GM19043 (cell line): ENCODE measurements at regions not wholly inside any gene's neighbourhood (a gene's known extent, or its start where the extent isn't known, plus 50 kb on each side); places are given as distances from the start of the nearest gene placed in this dataset.

Source experiments
- ATAC-seq: cut with Tn5 transposase; IDR thresholded peaks from one replicate; pipeline ENCODE4 v1.9.1; 2021; ENCODE audit warnings: low read depth; ENCODE audit not compliant: unreplicated experiment

DNA sequence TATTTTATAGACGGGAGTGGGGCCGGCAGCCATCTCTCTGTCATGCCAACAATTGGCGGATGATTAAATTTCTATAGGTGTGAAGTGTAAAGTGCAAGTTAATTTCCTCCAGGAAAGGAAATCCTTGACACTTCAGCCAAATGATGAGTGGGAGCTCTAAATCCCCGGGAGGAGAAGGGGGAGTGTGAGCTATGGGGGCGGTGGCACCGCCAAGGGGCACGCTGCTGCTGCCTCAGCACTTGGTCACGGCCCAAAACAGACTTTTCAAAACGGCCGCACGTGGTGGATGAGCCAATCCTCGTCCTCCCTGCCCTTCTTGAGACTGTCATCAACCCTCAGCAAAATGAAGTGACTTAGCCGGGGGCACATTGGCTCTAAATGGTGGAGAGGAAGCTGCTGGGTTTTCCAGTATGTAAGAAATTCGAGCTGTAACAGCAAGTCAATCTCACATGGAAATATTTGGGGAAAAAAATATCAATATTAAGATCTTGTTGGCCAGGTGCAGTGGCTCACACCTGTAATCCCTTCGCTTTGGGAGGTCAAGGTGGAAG is 200.8 kb downstream of the TFCP2L1 start:
- no peak for ATAC-seq

DNA sequence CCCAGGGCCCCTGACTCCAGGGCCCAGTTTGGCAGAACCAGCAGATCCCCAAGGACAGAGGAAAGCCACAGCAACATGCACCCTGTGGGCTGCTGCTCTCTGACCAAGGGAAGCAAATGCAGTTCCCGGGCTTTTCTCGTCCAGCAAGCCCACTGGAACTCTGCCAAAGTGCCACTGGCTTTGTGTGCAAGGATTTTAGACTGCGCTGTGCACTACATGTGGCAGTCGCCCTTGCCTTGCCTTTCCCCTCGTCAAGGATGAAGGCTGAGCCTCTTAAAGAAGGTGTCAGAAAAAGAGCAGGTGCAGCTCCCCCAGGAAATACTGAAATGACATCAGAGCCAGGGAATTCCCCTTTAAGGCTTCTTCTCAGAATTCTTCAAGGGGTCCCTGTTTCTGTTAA is 199.2 kb downstream of the TFCP2L1 start:
- no peak for ATAC-seq

- no peak for ATAC-seq
These were observed 198.6 kb downstream of the TFCP2L1 start for GRCh38 chr2:121086450-121086849.

DNA sequence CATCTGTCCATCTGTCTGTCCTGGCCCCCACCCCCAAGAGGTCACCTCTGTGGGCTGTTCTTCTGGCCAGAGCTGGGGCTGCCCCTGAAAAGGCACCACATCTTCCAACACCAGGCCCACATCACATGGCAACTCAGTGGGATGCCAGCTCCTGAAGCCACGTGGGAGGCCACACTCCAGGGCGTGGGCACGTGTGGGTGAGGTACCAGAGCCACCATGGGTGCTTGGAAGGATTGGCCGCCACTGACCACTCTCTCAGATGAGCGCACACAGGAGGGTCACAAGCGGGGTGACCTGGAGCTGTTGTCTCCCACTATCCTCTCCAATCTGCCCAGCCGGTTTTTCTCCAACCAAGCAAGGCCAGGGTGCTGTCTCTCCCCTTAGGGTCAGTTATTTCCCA is 197.9 kb downstream of the TFCP2L1 start:
- no peak for ATAC-seq

DNA sequence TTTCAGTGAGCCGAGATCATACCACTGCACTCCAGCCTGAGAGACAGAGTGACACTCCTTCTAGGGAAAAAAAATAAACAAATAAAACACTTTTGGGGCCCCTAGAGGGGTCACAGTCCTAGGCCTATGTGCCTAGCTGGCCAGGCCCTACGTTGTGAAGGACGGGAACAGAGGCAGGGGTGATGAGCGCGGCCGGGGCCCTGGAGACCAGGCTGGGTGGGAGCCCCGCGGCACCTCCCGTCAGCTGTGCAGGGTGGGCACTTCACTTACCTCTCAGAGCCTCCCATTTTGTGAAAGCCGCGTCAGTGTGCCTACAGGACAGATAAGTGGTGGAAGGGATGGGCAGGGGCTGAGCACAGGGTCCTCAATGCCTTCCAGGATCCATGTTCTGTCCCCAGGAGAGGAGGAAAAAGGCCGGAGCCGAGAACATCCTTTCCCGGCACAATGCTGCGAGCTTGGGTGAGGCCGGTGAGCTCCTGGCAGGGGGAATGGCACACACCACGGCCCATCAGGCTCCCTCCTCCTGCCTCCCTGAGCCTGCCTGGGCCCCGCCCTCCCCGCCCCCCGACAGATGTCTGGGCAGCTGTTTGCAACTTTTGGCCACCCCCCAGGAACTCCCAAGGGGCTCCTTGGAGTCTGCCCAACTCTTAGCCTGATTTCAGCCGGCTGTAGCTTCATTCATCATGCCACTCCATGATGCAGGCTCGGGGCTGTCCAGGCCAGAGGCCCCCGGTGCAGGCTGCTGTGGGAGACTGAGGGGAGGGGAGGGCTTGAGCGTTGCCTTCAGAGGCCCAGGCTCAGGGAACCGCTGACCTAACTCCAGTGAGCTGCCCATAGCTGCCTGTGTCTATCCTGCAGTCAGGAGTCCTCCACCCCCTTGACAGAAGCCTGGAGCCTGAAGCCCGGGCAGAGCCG is 196.5 kb downstream of the TFCP2L1 start:
- ATAC-seq: no peak

- no peak for ATAC-seq
These were observed 195.9 kb downstream of the TFCP2L1 start for GRCh38 chr2:121089166-121089510.

DNA sequence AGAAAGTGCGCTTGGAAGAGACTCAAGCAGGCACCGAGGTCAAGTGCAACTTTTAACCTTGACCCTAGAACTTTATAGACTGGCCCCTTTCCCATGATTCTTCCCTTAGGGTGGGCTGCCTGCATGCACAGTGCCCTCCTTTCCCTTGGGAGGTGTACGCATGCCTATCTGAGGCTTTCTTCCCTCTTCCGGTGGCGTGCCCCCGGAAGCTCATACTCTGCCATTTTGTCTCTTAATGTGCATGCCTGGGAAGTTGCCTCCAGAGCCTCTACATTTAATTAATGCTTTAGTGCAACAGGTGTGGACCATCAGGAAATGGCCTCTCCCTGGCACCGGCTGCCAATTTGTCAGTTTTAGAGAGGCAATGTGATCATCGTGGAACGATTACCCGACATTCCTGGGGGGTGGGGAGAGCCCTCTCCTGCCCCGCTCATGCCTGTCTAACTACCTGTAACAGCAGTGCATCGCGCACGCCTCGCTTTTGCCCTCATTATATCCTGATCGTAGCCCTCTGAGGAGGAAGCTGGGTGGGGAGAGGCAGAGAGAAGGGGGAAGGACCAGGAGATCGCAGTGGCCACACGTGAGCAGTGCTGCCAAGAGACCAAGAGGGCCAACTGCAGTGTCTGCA is 194.8 kb downstream of the TFCP2L1 start:
- ATAC-seq: no peak

GRCh38 chr2:121092095-121092494 is 192.9 kb downstream of the TFCP2L1 start:
- no peak for ATAC-seq

GRCh38 chr2:121093692-121094091 is 191.3 kb downstream of the TFCP2L1 start:
- no peak for ATAC-seq

- no peak for ATAC-seq
These were observed 190.9 kb downstream of the TFCP2L1 start for GRCh38 chr2:121094101-121094500.

DNA sequence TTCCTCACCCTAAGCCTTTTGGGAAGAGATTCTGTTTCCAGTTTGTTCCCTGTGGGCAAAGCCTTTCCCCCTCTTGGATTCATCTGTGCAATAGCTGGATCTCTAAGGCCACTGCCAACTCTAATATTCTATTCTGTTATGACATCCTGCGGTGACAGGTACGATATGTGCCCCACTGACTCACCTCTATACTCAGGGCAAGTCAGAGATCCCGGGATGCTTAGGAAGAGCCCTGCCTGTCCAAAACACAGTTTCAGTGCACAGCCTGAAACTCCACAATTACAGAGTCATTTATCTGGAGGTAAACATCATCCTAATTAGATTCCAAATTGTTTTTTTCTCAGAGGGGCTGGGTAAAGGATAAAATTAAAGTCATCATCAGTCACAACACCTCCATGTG is 190.2 kb downstream of the TFCP2L1 start:
- ATAC-seq: no peak

DNA sequence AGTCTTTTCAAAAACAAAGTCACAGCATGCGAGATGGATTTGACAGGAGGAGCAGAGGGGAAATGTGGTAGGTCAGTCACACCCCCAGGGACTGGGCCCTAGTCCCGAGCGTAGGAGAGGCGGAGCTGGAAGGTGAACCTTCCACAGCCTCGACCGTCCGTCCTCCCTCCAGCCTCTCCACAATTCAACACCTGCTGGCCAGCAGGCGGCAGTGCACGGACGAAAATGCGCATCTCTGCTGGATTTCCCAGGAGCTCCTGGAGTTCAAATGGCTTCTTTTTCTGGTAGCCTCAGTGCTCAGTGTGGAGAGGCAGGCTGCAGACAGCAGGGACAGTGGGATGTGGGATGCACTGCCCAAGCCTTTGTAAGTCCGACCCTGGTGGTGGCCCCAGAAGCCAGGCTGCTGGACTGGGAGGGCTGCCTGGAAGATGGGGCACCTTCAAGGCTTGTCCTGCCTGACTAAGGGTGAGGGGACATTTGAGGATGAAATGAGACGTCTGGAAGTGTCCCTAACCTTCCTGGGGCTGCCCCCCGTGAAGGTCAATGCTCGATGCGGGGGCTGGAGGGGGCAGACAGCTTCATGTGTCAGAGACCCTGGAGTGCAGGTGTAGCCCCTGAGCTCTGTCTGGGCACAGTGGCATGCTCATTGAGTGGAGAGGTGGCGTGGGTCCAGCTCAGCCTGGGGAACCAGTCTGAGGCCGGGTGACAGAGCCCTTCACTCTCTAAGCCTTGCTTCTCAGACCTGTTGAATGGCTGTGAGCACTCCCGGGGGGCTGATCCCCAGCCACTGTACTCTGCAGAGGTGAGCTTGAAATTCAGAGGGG is 189.5 kb downstream of the TFCP2L1 start:
- no peak for ATAC-seq

GRCh38 chr2:121096611-121097010 is 188.4 kb downstream of the TFCP2L1 start:
- ATAC-seq: no peak

- ATAC-seq: no peak
These were observed 186.4 kb downstream of the TFCP2L1 start for GRCh38 chr2:121098556-121098955.

GRCh38 chr2:121099329-121100290 is 185.4 kb downstream of the TFCP2L1 start:
- ATAC-seq: no peak

DNA sequence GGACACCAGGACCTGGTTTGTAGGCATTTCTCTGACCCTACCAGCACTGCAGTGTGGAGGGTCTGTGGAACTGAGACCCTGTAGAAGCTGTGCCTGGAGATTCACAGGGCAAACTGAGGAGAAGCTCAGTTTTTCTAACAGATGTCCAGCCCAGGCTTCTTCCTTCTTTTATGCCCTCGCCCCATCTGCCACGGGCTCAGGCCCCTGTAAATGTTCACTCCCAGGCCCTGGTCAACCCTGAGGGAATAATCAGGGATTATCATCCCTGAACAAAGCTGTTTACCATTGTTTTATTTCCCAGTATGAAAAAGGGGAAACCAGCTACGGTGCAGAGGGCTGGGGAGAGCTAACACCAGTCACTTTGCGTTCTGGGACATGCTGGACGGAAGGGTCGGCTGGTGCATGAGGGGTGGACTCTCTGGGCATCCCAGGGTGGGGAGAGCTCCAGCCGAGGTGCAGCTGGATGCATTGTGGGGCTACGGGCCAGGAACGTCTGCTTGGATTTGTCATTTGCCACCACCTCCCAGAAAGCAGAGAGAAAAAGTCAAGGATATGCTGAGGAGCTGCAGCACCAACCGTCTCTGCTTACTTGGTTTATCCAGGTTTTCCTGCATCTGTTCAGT is 183.8 kb downstream of the TFCP2L1 start:
- ATAC-seq: no peak

GRCh38 chr2:121102941-121103340 is 182.1 kb downstream of the TFCP2L1 start:
- ATAC-seq: no peak

- ATAC-seq: no peak
These were observed 181.0 kb downstream of the TFCP2L1 start for GRCh38 chr2:121103960-121104359.

- no peak for ATAC-seq
These were observed 180.3 kb downstream of the TFCP2L1 start for GRCh38 chr2:121104721-121105141.
